Body of pancreas (tissue), 4 donors: ENCODE measurements at regions not wholly inside any gene's neighbourhood (a gene's known extent, or its start where the extent isn't known, plus 50 kb on each side); places are given as distances from the start of the nearest gene placed in this dataset.

ENCODE experiments used
- POLR2A ChIP-seq, 3 donors: fragments of 450-650 bp; IDR thresholded peaks; one replicate each; pipeline ENCODE4 v1.6.1; 2016; ENCODE audit warnings: antibody characterized with exemption in 3 of 3, mild to moderate bottlenecking in 2 of 3
- TF ChIP-seq, protein P1 (sequence below), 7 experiments: fragments of 450-650 bp in 4 of 7; fragments of 200-600 bp in 3 of 7; sonication (generic) in 3 of 7; IDR thresholded peaks; one replicate each; pipeline ENCODE4 v1.5.1; 2016 to 2019; ENCODE audit warnings: antibody characterized with exemption in 7 of 7

DNA sequence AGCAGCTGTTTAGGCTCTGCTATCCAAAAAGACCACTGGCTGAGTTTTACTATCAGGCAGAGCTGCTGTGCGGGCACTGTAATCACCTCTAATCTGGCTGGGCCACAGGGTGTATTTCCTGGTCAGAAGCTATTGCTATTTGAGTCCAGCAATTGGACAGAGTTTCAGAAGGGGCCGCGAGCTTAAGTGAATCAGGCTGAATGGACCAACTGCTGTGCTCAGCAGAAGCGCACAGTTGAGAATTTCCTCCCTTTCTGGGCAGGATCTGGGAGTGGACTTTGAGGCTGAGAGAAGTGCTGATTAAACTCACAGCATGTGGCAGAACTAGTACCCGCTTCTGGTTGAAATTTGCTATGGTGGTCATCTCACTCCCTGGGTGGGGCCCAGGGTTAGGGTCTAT lies 251.8 kb downstream of the INSIG2 start:
- TF ChIP-seq, protein P1, sequence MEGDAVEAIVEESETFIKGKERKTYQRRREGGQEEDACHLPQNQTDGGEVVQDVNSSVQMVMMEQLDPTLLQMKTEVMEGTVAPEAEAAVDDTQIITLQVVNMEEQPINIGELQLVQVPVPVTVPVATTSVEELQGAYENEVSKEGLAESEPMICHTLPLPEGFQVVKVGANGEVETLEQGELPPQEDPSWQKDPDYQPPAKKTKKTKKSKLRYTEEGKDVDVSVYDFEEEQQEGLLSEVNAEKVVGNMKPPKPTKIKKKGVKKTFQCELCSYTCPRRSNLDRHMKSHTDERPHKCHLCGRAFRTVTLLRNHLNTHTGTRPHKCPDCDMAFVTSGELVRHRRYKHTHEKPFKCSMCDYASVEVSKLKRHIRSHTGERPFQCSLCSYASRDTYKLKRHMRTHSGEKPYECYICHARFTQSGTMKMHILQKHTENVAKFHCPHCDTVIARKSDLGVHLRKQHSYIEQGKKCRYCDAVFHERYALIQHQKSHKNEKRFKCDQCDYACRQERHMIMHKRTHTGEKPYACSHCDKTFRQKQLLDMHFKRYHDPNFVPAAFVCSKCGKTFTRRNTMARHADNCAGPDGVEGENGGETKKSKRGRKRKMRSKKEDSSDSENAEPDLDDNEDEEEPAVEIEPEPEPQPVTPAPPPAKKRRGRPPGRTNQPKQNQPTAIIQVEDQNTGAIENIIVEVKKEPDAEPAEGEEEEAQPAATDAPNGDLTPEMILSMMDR (IDR thresholded peaks at IDR 0.05), result no peak
- TF ChIP-seq POLR2A (IDR thresholded peaks at IDR 0.05), result no peak
